Liver (tissue), 3 donors: ENCODE measurements at regions not wholly inside any gene's neighbourhood (a gene's known extent, or its start where the extent isn't known, plus 50 kb on each side); places are given as distances from the start of the nearest gene placed in this dataset.

ENCODE experiments used
- FOXA1 ChIP-seq: IDR thresholded peaks from 2 replicates; pipeline ENCODE4 v1.6.1; 2016; ENCODE audit warnings: antibody characterized with exemption
- GABPA ChIP-seq, 2 donors: IDR thresholded peaks in 1 of 2; conservative IDR thresholded peaks in 1 of 2; 2 replicates each; pipeline ENCODE4 v1.6.1; 2016; ENCODE audit warnings: antibody characterized with exemption in 2 of 2, mild to moderate bottlenecking in 1 of 2, moderate library complexity in 1 of 2
- JUND ChIP-seq, 2 donors: IDR thresholded peaks; 2 replicates each; pipeline ENCODE4 v1.6.1; 2016; ENCODE audit warnings: antibody characterized with exemption in 2 of 2
- MAX ChIP-seq: IDR thresholded peaks from 2 replicates; pipeline ENCODE4 v1.6.1; 2016; ENCODE audit warnings: antibody characterized with exemption
- NR2F2 ChIP-seq: IDR thresholded peaks from 2 replicates; pipeline ENCODE4 v1.6.1; 2016; ENCODE audit warnings: antibody characterized with exemption
- RAD21 ChIP-seq, 2 donors: IDR thresholded peaks; 2 replicates each; pipeline ENCODE4 v1.6.1; 2016; ENCODE audit warnings: antibody characterized with exemption in 2 of 2, mild to moderate bottlenecking in 2 of 2
- SP1 ChIP-seq: IDR thresholded peaks from 2 replicates; pipeline ENCODE4 v1.6.1; 2018; ENCODE audit warnings: antibody characterized with exemption, mild to moderate bottlenecking
- TAF1 ChIP-seq: conservative IDR thresholded peaks from 2 replicates; pipeline ENCODE4 v1.6.1; 2016; ENCODE audit warnings: antibody characterized with exemption, mild to moderate bottlenecking
- TF ChIP-seq, protein P1 (sequence below): fragments of 150-350 bp; IDR thresholded peaks from 2 replicates; pipeline ENCODE4 v1.5.1; 2017; ENCODE audit warnings: improper control_type of control experiment, low read depth, low read length; ENCODE audit not compliant: missing input control
- TF ChIP-seq, protein P2 (sequence below): IDR thresholded peaks from 2 replicates; pipeline ENCODE4 v1.6.1; 2016; ENCODE audit warnings: antibody characterized with exemption
- TF ChIP-seq, protein P3 (sequence below): IDR thresholded peaks from 2 replicates; pipeline ENCODE4 v1.6.1; 2016; ENCODE audit warnings: antibody characterized with exemption
- TF ChIP-seq, protein P4 (sequence below): IDR thresholded peaks from 2 replicates; pipeline ENCODE4 v1.6.1; 2016; ENCODE audit warnings: antibody characterized with exemption, mild to moderate bottlenecking
- donor health status: healthy.
- donor health status: healthy.

GRCh38 chr12:78330131-78330530 is 499.4 kb downstream of the NAV3 start:
- TF ChIP-seq, protein P1, sequence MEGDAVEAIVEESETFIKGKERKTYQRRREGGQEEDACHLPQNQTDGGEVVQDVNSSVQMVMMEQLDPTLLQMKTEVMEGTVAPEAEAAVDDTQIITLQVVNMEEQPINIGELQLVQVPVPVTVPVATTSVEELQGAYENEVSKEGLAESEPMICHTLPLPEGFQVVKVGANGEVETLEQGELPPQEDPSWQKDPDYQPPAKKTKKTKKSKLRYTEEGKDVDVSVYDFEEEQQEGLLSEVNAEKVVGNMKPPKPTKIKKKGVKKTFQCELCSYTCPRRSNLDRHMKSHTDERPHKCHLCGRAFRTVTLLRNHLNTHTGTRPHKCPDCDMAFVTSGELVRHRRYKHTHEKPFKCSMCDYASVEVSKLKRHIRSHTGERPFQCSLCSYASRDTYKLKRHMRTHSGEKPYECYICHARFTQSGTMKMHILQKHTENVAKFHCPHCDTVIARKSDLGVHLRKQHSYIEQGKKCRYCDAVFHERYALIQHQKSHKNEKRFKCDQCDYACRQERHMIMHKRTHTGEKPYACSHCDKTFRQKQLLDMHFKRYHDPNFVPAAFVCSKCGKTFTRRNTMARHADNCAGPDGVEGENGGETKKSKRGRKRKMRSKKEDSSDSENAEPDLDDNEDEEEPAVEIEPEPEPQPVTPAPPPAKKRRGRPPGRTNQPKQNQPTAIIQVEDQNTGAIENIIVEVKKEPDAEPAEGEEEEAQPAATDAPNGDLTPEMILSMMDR, result no peak
- no peak for TF ChIP-seq TAF1
- no peak for TF ChIP-seq MAX
- TF ChIP-seq, protein P2, sequence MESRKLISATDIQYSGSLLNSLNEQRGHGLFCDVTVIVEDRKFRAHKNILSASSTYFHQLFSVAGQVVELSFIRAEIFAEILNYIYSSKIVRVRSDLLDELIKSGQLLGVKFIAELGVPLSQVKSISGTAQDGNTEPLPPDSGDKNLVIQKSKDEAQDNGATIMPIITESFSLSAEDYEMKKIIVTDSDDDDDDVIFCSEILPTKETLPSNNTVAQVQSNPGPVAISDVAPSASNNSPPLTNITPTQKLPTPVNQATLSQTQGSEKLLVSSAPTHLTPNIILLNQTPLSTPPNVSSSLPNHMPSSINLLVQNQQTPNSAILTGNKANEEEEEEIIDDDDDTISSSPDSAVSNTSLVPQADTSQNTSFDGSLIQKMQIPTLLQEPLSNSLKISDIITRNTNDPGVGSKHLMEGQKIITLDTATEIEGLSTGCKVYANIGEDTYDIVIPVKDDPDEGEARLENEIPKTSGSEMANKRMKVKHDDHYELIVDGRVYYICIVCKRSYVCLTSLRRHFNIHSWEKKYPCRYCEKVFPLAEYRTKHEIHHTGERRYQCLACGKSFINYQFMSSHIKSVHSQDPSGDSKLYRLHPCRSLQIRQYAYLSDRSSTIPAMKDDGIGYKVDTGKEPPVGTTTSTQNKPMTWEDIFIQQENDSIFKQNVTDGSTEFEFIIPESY, result no peak
- TF ChIP-seq RAD21 (IDR thresholded peaks at IDR 0.05), result no peak
- no peak for TF ChIP-seq GABPA (IDR thresholded peaks at IDR 0.05 in 1 of 2, conservative IDR thresholded peaks at IDR 0.05 in 1 of 2)
- TF ChIP-seq, protein P3, sequence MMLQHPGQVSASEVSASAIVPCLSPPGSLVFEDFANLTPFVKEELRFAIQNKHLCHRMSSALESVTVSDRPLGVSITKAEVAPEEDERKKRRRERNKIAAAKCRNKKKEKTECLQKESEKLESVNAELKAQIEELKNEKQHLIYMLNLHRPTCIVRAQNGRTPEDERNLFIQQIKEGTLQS, result no peak
- no peak for TF ChIP-seq FOXA1
- TF ChIP-seq SP1, result no peak
- TF ChIP-seq NR2F2, result no peak
- TF ChIP-seq, protein P4, sequence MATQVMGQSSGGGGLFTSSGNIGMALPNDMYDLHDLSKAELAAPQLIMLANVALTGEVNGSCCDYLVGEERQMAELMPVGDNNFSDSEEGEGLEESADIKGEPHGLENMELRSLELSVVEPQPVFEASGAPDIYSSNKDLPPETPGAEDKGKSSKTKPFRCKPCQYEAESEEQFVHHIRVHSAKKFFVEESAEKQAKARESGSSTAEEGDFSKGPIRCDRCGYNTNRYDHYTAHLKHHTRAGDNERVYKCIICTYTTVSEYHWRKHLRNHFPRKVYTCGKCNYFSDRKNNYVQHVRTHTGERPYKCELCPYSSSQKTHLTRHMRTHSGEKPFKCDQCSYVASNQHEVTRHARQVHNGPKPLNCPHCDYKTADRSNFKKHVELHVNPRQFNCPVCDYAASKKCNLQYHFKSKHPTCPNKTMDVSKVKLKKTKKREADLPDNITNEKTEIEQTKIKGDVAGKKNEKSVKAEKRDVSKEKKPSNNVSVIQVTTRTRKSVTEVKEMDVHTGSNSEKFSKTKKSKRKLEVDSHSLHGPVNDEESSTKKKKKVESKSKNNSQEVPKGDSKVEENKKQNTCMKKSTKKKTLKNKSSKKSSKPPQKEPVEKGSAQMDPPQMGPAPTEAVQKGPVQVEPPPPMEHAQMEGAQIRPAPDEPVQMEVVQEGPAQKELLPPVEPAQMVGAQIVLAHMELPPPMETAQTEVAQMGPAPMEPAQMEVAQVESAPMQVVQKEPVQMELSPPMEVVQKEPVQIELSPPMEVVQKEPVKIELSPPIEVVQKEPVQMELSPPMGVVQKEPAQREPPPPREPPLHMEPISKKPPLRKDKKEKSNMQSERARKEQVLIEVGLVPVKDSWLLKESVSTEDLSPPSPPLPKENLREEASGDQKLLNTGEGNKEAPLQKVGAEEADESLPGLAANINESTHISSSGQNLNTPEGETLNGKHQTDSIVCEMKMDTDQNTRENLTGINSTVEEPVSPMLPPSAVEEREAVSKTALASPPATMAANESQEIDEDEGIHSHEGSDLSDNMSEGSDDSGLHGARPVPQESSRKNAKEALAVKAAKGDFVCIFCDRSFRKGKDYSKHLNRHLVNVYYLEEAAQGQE, result no peak
- TF ChIP-seq JUND (IDR thresholded peaks at IDR 0.05), result no peak
